GM23338 (cell line): ENCODE measurements at regions not wholly inside any gene's neighbourhood (a gene's known extent, or its start where the extent isn't known, plus 50 kb on each side); places are given as distances from the start of the nearest gene placed in this dataset.

Experiments
- CREB1 ChIP-seq: fragments of 250-450 bp; sonication (Bioruptor Pico); IDR thresholded peaks from 2 replicates; pipeline ENCODE4 v1.5.0; 2020; ENCODE audit warnings: low read depth, mild to moderate bottlenecking, moderate library complexity
- EZH2 ChIP-seq: fragments of 200-600 bp; sonication (generic); IDR thresholded peaks from one replicate; pipeline ENCODE4 v1.8.0; 2017; ENCODE audit warnings: antibody characterized with exemption, mild to moderate bottlenecking, low read depth; ENCODE audit not compliant: unreplicated experiment
- EZH2phosphoT487 ChIP-seq: fragments of 200-600 bp; sonication (generic); IDR thresholded peaks from one replicate; pipeline ENCODE4 v1.8.1; 2018; ENCODE audit warnings: antibody characterized with exemption; ENCODE audit not compliant: unreplicated experiment
- JUNB ChIP-seq: IDR thresholded peaks from one replicate; pipeline ENCODE4 v1.6.1; 2016; ENCODE audit warnings: antibody characterized with exemption; ENCODE audit not compliant: unreplicated experiment
- NANOG ChIP-seq: IDR thresholded peaks from 2 replicates; pipeline ENCODE4 v1.6.1; 2016; ENCODE audit warnings: antibody characterized with exemption, borderline replicate concordance
- POLR2AphosphoS5 ChIP-seq: IDR thresholded peaks from 2 replicates; pipeline ENCODE4 v1.6.1; 2016; ENCODE audit warnings: antibody characterized with exemption, low read depth
- ZNF114 ChIP-seq: fragments of 250-450 bp; sonication (Bioruptor Pico); IDR thresholded peaks from 2 replicates; pipeline ENCODE4 v1.5.0; 2020; ENCODE audit warnings: mild to moderate bottlenecking, moderate library complexity
- TF ChIP-seq, protein P1 (sequence below), 2 experiments: fragments of 200-600 bp in 1 of 2; sonication (generic) in 1 of 2; conservative IDR thresholded peaks; 2 replicates each; pipeline versions ENCODE4 v1.5.1 to v1.6.1; 2016 to 2017; ENCODE audit warnings: antibody characterized with exemption in 2 of 2, low read depth in 2 of 2, mild to moderate bottlenecking in 2 of 2, moderate library complexity in 1 of 2
- TF ChIP-seq, protein P2 (sequence below): IDR thresholded peaks from one replicate; pipeline ENCODE4 v1.6.1; 2018; ENCODE audit warnings: antibody characterized with exemption; ENCODE audit not compliant: unreplicated experiment
- TF ChIP-seq, protein P3 (sequence below): IDR thresholded peaks from 2 replicates; pipeline ENCODE4 v1.6.1; 2016; ENCODE audit warnings: antibody characterized with exemption

DNA sequence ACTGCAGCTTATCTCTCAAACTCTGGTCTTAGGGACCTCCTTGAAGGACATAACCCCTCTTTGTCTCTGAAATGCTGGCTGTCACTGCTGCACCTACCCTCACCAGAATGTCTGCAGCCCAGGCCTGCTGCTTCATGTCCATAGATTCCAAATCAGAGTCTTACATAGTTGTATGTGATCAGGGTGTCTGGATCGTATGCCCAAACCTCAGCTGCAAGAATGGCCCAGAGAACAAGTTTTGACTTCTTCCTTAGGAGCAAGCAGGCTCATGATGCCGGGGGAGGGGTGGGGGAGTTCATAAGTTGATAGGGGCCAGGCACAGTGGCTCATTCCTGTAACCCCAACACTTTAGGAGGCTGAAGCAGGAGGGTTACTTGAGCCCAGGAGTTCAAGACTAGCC lies 55.8 kb upstream of the RMDN2 start:
- TF ChIP-seq EZH2phosphoT487 (no peak), EZH2 (no peak), JUNB (no peak), POLR2AphosphoS5 (no peak), ZNF114 (CRISPR knock-in tag) (no peak), NANOG (no peak), CREB1 (CRISPR knock-in tag) (no peak)
- TF ChIP-seq, protein P1, sequence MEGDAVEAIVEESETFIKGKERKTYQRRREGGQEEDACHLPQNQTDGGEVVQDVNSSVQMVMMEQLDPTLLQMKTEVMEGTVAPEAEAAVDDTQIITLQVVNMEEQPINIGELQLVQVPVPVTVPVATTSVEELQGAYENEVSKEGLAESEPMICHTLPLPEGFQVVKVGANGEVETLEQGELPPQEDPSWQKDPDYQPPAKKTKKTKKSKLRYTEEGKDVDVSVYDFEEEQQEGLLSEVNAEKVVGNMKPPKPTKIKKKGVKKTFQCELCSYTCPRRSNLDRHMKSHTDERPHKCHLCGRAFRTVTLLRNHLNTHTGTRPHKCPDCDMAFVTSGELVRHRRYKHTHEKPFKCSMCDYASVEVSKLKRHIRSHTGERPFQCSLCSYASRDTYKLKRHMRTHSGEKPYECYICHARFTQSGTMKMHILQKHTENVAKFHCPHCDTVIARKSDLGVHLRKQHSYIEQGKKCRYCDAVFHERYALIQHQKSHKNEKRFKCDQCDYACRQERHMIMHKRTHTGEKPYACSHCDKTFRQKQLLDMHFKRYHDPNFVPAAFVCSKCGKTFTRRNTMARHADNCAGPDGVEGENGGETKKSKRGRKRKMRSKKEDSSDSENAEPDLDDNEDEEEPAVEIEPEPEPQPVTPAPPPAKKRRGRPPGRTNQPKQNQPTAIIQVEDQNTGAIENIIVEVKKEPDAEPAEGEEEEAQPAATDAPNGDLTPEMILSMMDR (conservative IDR thresholded peaks at IDR 0.05; ENCODE audit: low read depth in 2 of 2) = no peak
- TF ChIP-seq, protein P2, sequence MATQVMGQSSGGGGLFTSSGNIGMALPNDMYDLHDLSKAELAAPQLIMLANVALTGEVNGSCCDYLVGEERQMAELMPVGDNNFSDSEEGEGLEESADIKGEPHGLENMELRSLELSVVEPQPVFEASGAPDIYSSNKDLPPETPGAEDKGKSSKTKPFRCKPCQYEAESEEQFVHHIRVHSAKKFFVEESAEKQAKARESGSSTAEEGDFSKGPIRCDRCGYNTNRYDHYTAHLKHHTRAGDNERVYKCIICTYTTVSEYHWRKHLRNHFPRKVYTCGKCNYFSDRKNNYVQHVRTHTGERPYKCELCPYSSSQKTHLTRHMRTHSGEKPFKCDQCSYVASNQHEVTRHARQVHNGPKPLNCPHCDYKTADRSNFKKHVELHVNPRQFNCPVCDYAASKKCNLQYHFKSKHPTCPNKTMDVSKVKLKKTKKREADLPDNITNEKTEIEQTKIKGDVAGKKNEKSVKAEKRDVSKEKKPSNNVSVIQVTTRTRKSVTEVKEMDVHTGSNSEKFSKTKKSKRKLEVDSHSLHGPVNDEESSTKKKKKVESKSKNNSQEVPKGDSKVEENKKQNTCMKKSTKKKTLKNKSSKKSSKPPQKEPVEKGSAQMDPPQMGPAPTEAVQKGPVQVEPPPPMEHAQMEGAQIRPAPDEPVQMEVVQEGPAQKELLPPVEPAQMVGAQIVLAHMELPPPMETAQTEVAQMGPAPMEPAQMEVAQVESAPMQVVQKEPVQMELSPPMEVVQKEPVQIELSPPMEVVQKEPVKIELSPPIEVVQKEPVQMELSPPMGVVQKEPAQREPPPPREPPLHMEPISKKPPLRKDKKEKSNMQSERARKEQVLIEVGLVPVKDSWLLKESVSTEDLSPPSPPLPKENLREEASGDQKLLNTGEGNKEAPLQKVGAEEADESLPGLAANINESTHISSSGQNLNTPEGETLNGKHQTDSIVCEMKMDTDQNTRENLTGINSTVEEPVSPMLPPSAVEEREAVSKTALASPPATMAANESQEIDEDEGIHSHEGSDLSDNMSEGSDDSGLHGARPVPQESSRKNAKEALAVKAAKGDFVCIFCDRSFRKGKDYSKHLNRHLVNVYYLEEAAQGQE = no peak
- TF ChIP-seq, protein P3, sequence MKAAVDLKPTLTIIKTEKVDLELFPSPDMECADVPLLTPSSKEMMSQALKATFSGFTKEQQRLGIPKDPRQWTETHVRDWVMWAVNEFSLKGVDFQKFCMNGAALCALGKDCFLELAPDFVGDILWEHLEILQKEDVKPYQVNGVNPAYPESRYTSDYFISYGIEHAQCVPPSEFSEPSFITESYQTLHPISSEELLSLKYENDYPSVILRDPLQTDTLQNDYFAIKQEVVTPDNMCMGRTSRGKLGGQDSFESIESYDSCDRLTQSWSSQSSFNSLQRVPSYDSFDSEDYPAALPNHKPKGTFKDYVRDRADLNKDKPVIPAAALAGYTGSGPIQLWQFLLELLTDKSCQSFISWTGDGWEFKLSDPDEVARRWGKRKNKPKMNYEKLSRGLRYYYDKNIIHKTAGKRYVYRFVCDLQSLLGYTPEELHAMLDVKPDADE = no peak
